NCI-H524 treated with DMSO at 0.1 percent for 48 hours (cell line): ENCODE measurements at regions not wholly inside any gene's neighbourhood (a gene's known extent, or its start where the extent isn't known, plus 50 kb on each side); places are given as distances from the start of the nearest gene placed in this dataset.
"Not testable (repeated sequence)": the region's sequence is repeated elsewhere in the genome, so short reads cannot be mapped to it uniquely, and the experiment has no call there.

Source experiments
- DNase-seq: peaks from one replicate; lab custom pipeline; 2025; lab: John Stamatoyannopoulos, UW

DNA sequence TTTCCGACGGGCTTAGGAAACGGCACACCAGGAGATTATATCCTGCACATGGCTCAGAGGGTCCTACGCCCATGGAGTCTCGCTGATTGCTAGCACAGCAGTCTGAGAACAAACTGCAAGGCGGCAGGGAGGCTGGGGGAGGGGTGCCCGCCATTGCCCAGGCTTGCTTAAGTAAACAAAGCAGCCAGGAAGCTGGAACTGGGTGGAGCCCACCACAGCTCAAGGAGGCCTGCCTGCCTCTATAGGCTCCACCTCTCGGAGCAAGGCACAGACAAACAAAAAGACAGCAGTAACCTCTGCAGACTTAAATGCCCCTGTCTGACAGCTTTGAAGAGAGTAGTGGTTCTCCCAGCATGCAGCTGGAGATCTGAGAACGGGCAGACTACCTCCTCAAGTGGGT, 722.6 kb downstream of the BRINP3 start:
- not testable (repeated sequence) for DNase-seq

DNA sequence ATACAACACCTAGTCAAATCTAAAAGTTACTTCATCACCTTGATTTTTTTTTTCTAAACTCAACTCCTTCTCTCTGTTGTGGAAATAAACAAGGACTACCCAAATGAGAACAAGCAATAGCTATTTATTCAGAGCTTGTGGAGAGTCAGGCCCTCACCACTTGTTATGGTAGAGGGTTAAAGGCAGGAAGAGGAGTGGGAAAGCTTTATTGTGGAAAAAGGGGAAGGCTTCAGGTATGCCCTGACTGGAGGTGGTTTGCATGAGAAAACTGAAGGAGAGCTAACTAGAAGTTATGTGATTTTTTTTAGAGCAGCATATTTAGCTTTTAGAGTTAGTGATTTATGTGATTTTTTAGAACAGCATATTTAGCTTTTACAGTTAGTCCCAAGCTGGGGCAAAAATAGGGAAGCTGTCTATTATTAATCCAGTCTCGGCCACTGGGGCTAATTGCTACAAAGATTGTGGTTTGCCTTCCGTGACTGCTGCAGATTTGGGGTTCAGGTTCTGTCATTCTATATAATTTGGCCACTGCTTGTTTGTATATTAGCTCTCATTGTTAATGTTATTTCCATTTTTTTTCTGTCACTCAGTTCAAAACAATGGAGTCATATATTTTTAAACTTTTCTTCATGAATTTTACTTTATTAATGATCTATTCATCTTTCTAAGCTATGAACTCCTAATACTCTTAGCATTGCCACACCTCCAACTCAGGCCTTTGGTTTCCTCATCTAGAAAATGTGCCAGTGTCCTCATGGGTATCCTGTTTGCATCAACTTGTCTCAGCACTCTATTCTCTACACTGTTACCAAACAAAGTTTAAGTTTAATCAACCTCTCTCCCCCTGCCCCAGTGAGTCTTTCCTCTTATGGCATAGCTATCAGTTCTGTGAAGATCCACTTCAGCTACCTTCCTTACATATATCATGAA, 713.0 kb downstream of the BRINP3 start:
- DNase-seq: no peak

DNA sequence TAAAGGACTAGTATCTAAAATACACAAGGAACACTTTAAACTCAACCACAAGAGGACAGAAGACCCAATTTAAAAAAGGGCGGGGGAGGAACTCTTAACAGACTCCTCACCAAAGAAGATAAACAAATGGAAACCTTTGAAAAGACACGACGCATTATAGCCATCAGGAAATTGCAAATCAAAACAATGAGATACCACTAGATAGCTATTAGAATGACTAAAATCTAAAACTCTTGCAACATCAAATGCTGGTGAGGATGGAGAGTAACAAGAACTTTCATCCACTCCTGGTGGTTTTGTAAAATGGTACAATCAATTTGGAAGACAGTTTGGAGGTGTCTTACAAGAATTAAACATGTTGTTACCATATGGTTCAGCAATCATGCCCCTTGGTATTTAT, 708.2 kb downstream of the BRINP3 start:
- DNase-seq: no peak

DNA sequence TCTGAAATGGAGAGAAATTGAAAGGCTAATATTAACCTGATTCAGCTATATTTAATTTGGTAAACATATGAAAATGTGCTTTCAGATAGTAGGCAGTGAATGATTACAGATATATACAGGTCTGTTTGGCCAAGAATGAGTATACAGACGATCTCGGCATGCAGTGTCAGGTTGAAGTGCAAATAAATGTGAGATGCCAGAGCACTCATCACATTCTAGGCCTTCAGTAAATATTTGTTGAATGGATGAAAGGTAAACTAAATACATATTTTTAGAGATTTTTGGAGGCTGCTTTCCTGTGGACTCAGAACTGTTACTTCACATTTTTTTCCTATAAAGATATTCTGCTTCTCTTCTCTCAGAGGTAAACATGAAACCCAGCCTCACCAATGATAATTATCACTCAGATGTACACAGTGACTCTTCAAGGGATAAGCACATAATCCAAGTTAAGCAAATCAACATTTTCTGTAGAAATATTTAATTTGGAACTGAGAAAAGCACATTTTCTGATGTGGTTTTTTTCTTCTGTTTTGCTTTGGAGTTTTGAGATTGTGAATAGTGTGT, 702.9 kb downstream of the BRINP3 start:
- no peak for DNase-seq

DNA sequence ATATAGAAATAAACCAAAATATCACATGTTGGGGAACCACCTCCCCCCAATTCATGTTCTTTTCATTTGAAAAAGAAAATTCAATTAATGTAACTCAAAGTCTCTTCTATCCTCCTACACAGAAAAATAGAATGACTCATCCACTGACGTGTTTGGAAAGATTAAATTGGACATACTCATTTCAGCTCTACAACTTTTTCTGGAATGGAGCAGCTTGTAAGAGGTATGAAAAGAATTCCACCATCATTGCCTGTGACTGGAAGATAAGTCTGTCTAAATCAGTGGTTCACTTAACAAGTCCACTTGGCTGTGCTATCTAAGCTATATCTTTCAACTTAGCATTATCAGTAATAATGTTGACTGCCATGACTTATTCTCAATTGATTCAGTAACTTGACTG, 702.3 kb downstream of the BRINP3 start:
- DNase-seq: no peak

DNA sequence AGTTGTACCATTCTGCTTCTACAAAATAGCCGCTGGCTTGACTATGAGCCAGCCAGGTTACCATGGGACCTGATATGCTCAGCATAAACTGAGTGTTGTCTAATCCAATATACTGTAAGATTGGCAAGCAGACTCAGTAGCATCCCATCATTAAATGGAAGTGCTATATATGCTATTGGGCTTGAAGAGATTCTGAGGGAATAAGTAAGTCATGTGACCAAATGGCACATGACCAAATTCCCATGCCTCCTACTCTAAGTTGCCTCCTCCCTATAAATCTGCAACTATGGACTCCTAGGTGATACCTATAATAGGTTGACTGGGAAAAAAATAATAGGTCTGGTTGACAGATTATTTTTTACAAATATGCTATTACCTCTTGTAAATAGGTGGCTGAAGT, 698.6 kb downstream of the BRINP3 start:
- no peak for DNase-seq

DNA sequence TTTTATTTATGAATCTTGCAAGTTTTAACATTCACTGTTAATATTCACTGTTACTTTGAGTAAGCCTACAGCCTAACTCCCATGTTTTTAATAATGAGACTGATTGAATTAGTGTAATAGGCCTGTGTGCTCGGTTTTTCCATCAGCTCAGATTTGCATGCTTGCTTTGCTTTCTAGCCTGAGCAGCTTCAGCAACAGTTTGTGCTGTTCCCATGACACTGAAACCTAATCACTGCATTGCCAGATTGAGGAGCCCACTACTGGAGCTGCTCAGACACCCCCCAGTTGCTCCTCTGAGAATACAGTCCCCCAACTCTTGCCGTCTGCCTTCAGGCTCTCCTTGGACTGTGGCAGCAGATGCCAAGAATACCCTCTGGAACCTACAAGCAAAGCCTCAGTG, 695.4 kb downstream of the BRINP3 start:
- no peak for DNase-seq

DNA sequence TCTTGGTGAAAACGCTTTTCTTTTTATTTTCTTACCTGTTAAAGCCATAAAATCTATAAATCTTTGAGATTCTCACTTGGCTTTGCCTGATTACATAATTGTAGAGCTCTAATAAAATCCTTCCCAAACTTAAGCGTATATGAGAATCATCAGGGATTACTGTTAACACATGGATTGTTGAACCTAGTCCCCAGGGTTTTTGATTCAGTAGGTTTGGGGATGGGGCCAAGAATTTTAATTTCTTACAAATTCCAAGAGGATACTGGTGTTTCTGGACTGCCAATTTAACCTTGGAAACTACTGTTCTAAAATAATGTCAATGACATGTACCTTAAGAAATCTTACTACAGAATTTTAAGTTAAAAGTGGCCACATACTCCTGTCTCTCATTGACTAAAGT, 694.2 kb downstream of the BRINP3 start:
- no peak for DNase-seq

DNA sequence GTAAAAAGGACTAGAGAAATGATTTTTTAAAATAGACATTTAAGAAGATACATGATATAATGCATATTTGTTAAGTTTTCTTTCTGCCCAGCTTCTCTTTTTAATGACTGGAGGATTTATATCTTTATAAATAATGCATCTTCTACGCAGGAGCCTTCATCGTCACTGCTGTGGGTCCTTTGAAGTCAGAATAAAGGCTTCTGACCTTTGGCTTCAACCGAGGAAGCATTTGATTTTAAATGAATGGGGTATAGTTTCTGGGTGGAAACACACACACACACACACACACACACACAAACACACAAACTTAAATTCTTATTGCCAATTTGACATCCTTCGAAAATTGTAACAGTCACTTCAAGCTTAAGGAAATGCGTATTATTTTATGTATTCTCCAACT, 690.9 kb downstream of the BRINP3 start:
- DNase-seq: no peak

DNA sequence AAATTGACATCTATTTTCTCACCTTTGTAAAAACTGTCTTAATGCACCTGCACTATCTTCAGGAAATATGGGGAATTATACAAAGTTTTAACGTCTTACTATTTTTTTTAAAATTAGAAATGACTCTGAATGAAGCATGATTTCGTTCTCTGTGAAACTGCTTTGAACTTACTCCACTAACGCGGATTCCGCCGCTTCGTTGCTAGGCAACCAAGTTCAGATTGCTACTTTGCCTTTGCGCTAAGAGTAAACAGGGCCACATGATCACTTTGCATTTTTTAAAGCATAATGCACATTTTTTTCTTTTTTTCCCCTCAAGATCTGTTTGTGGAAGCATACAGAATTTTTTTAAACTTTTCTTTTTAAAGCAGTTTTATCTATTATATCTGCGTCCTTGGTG, 690.5 kb downstream of the BRINP3 start:
- DNase-seq: no peak

DNA sequence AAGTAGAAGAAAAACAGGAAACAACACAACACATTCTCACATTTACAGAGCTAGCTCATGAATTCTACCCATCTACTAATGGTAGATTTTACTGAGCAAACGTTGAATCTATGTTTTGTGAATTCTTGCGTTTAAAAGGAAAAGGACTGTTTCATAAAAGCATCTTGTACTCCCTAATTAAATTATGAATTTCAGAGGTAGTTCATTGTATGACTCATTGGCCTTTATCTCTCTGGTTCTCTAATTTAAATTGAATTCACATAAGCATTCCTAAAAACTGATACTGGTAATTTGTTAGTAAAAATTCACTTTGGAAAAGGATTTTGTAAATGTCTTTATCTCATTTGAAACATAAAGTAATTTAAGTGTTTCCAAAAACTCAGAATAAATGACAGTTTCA, 687.3 kb downstream of the BRINP3 start:
- DNase-seq: no peak

DNA sequence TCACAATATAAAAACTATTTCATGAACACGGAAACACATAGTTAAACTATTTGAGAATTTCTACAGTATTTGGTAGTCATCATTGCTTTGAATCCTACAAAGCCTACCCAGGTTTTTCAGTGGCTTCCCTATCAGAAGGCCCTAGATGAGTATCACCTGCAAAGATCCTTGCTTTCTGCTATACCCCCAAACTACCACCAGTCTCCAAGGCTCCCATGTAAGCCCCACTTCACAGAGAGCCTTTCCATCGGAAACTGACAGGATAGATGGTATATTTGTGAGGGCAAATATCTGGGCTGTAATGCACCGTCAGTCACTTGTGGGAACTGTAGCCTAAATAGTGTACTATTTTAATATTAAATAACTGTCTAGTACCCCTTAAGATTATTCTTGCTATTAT, 674.3 kb downstream of the BRINP3 start:
- no peak for DNase-seq

DNA sequence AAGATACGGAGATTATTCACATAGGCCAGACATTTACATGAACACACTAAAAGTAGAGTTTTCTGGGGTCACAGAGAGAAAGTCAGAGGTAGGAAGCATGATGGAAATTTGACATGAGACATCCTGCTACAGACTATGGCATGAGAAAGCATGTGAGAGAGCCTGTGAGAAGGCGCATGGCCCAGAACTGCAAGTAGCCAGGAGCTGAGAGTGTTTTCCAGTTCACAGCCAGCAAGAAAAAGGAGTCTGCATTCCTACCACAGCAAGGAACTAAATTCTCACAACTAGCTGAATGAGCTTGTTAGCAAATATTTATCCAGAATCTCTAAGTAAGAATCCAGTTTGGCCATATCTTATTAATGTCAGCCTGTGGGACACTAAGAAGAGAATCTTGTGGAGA, 673.3 kb downstream of the BRINP3 start:
- DNase-seq: no peak

DNA sequence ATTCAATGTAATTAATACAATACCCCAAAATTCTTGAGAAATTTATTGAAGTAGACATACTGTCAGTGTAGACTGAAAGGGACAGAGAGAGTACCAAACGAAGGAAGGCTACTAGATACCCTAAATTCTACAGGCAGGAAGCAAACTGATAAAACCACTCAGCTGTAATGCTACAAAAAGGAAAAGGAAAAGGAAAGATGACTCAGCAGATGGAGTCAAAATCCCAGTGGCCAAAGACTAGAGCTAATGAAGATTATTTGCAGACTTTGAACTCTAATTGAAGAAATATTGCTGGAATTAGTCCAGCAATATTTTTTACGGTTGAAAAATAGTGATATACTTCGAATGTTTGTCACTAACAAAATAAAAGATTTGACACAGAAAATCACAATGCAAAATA, 671.9 kb downstream of the BRINP3 start:
- DNase-seq: no peak

DNA sequence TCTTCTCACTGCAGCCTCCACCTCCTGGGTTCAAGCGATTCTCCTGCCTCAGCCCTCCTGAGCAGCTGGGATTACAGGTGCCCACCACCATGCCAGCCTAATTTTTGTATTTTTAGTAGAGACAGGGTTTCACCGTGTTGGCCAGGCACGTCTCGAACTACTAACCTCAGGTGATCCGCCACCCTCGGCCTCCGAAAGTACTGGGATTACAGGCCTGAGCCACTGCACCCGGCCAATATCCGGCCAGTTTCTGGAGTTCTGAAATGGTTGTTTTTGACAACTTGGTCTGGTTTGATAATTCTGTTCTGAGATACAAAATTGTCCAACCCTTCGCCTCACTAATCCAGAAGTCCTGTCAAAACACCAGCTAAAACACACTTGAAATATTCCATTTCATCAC, 667.0 kb downstream of the BRINP3 start:
- DNase-seq: not testable (repeated sequence)

DNA sequence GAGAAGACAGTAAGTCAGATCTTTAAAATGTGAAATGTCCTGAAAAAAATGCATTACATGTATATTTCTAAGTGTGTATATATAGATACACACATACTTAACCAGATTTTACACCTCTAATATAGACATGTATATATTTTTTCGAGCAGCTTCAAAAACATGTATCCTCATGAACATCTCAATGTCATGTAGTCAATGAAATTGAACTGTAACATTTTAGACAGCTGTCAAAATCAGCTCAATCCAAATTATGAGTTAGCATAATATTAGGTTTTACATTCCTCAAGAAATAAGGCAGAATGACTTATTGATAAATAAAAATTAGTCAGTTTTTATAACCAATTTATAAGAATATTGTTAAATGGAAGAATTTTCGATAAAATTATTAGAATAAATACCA, 665.7 kb downstream of the BRINP3 start:
- DNase-seq: no peak

DNA sequence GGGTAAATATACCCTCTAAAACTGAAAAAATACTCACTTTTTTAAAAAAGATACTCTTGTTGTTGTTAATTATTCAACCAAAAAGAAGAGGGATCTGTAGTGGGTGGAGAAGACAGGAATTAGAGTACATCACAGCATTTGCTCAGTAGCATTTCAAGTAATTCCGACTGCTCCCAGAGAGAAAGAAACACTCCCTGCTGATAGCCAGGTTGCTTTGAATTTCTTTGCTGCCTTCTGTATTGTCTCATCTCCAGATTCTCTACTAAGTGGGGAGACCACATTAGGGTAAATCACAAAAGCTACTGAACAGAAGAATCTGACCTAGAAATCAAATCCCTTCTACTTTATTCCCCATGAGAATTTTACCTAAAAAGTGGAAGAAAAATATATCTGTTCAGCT, 661.1 kb downstream of the BRINP3 start:
- DNase-seq: no peak

DNA sequence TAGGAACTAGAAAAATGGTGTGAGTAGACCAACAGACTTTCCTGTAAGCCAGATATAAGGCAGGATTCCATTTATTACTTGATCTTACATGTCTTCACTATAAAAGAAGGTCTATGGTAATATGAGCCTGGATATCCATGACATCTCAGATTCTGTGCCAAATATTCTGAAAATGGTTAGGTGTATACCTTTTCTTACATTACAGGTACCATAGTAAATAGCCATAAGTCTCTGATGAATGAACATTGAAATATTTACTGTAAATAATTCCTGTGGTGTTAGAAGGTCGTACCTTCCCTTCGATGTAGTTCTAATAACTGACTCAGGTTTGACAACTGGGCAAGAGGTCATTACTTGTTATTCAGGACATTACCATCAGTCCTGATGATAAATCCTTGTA, 657.9 kb downstream of the BRINP3 start:
- no peak for DNase-seq

DNA sequence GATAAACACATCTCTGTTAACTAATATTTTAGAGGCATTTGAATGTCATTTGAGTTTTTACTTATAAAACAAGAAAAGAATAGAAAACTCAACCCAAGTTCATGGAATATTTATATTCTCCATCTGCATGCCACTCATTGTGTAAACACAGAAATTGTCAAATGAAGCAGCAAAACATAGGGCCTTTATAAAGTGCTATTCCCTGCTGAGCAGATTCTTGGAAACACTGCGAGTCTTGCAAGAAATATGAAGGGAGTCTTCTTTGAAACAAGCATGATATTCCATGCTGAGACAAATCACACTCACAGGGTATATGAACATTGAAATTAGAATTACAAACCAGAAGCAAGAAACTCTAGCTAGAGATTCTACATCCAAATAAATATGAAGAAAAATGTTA, 655.8 kb downstream of the BRINP3 start:
- DNase-seq: no peak

DNA sequence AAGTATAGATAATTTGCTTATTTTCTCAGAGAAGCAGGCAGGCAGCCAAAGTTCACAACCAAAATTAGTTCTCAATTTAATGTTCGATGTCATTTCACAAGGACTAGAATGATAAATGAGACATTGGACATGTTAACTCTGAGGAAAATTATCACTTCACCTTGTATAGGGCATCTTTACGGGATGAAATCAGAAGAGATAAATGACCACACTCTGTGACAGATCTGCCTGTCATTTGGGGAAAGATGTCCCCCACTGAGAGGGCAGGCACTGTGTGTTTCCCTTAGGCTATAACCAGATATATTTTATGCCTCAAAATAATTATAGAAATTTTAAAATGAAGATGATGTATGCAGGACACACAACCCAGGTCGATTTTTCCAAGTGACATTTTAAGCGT, 642.9 kb downstream of the BRINP3 start:
- no peak for DNase-seq

DNA sequence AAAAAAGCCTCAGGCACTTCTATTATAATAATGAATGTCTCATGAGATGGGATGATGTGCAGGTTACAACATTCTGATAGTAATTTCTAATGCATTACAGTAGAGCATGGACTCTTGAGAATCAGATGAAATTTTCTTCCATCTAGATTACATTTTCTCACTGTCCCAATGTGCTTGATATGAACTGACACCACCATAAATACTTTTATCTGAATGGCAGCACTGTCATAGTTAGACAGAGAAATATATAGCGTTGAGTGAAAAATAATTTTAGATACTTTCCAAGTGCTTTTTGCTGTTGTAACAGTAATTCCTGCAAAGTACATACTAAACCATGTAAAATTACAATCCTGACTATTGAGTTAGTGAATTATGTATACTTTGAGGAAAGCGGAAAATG, 630.1 kb downstream of the BRINP3 start:
- DNase-seq: no peak

DNA sequence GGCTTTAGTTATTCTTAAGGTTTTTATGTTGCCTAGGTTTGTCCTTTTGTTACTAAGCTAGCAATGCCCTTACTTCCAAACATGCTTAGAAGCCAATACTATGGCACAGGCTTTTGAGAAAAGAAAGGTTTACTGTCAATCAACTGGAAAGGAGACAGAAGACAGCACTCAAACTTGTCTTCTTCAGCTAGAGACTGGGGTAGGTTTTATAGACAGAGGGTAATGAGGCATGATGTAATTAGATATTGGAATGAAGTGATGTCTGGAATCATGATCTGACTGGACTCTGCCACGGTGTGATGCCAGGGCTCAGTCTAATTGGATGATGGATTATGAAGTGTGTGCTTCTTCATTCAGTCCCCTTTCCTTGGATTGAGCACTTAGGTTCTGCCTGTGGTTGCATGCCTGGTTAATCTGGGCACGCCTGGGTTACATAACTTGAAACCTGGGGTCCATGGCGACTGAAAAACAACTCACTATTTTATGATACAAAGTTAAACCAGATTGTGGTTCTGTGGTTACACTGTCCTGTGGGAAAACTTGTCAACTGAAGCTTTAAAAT, 625.8 kb downstream of the BRINP3 start:
- DNase-seq: no peak

DNA sequence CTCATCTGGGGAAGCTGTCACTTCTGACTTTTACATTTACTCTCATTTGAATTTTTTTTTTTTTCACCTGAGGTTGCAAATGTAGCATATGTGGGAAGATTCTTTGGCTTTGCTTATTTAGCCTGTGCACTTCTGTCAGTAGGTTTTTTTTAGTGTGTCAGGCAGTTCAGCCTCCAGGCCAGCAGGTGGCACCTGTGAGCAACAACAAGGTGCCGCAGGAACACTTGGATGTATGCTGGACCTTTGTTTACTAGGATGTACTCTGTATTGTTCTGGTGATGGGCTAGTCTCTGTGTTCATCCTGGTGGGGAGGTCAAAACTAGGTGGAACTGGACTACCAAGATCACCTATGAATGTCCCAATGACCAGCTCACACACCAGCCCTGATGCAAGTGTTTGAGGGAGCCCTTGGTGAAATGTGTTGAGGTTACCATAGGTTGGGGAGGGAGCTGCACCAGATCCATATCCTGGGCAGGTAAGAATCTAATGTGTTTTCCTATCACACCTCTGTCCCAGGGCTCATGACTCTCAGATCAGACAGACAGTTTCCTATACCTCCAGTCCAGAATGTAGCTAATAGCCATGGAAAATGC, 618.2 kb downstream of the BRINP3 start:
- DNase-seq: no peak
